ENCODE measurements at regions not wholly inside any gene's neighbourhood (a gene's known extent, or its start where the extent isn't known, plus 50 kb on each side); places are given as distances from the start of the nearest gene placed in this dataset.

- Histone ChIP-seq H3K27me3 (no peaks in the 10 kb centered on the region), H3K4me3 (no peak overlapping the region), H3K27ac (no peak overlapping the region), H3K36me3 (no peaks in the 10 kb centered on the region), H3K9me3 (peaks cover 0 to 28% (median 18%) of the 10 kb centered on the region in 3 donors), H3K4me1 (no peaks in the 10 kb centered on the region)
- no peak for DNase-seq
- TF ChIP-seq CTCF (IDR thresholded peaks at IDR 0.05) = no peak
- intact Hi-C loops (cut with DNase I; ENCODE audit: low total_unique reads) = no loop called here
Observed at GRCh38 chrX:56505866-56506265, 57.6 kb upstream of the UBQLN2 start.
